ENCODE measurements at regions not wholly inside any gene's neighbourhood (a gene's known extent, or its start where the extent isn't known, plus 50 kb on each side); places are given as distances from the start of the nearest gene placed in this dataset.
"Not testable (repeated sequence)": the region's sequence is repeated elsewhere in the genome, so short reads cannot be mapped to it uniquely, and the experiment has no call there.

DNA sequence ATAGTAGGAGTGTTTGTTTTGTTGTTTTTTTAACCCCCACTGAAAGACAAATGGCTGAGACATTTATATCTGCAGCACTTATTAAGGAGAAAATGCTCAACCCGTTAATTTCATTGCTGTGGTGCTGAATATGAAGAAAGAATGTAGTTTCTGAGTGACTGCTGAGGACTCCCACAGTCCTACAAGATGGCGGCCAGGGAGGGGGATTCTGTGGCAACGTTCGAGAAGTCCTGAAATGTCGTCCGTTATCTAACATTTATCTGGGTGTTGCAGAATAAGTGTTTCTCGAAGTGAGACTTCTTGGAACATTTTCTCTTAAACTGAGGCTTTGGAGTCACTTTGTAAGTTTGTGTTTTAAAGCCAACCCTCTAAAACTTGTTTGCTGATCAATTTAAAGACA lies 530.4 kb downstream of the XYLT1 start:
- Histone ChIP-seq H3K27ac (no peak overlapping the region), H3K27me3 (no peaks in the 10 kb centered on the region), H3K36me3 (no peaks in the 10 kb centered on the region), H3K4me1 (peaks cover 0 to 5% (median 0%) of the 10 kb centered on the region in 4 donors), H3K9me3 (no peaks in the 10 kb centered on the region), H3K4me3 (no peak overlapping the region)
- DNase-seq, result no peak
- TF ChIP-seq, protein P1, sequence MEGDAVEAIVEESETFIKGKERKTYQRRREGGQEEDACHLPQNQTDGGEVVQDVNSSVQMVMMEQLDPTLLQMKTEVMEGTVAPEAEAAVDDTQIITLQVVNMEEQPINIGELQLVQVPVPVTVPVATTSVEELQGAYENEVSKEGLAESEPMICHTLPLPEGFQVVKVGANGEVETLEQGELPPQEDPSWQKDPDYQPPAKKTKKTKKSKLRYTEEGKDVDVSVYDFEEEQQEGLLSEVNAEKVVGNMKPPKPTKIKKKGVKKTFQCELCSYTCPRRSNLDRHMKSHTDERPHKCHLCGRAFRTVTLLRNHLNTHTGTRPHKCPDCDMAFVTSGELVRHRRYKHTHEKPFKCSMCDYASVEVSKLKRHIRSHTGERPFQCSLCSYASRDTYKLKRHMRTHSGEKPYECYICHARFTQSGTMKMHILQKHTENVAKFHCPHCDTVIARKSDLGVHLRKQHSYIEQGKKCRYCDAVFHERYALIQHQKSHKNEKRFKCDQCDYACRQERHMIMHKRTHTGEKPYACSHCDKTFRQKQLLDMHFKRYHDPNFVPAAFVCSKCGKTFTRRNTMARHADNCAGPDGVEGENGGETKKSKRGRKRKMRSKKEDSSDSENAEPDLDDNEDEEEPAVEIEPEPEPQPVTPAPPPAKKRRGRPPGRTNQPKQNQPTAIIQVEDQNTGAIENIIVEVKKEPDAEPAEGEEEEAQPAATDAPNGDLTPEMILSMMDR (IDR thresholded peaks at IDR 0.05), result no peak
- no peak for TF ChIP-seq POLR2A (IDR thresholded peaks at IDR 0.05)

GRCh38 chr16:16942849-16943248 lies 527.9 kb downstream of the XYLT1 start:
- H3K9me3 ChIP-seq, H3K27ac ChIP-seq, DNase-seq, H3K27me3 ChIP-seq, H3K4me3 ChIP-seq, H3K36me3 ChIP-seq, H3K4me1 ChIP-seq: not testable (repeated sequence)

GRCh38 chr16:16945207-16945606 lies 525.6 kb downstream of the XYLT1 start:
- TF ChIP-seq, protein P1 (IDR thresholded peaks at IDR 0.05), result no peak
- TF ChIP-seq POLR2A (IDR thresholded peaks at IDR 0.05), result no peak
- Histone ChIP-seq H3K4me1 (peaks cover 0 to 5% (median 0%) of the 10 kb centered on the region in 4 donors), H3K4me3 (no peak overlapping the region), H3K27ac (peak overlapping the region in 2 of 4 donors; percentile 8 to 43), H3K27me3 (no peaks in the 10 kb centered on the region), H3K36me3 (no peaks in the 10 kb centered on the region), H3K9me3 (no peaks in the 10 kb centered on the region)
- DNase-seq, result peak in 2 of 3 donors; percentile 54 to 83

DNA sequence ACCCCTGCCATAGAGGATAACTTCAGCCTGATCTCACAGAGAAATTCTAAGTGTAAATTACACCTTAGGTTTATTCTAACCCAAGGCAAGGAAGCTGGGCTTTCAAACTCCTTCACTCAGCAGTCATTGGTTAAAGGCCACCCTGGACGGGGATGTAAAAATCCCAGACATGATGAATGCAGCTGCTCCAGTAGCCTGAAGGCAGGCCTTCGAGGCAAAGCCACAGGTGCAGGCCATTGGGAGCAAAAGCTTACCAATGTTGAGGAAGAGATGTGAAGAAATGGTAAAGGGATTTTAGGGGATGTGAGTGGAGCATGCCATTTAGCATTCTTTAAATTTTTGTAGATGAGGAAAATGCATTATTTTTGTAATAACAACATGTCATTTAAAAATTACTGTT lies 514.4 kb downstream of the XYLT1 start:
- no peaks in the 10 kb centered on the region for H3K9me3 ChIP-seq
- DNase-seq, result no peak
- no peaks in the 10 kb centered on the region for H3K4me1 ChIP-seq
- H3K36me3 ChIP-seq, result no peaks in the 10 kb centered on the region
- H3K4me3 ChIP-seq, result no peak overlapping the region
- no peak overlapping the region for H3K27ac ChIP-seq
- no peaks in the 10 kb centered on the region for H3K27me3 ChIP-seq
- no peak for TF ChIP-seq POLR2A (IDR thresholded peaks at IDR 0.05)
- TF ChIP-seq, protein P1 (IDR thresholded peaks at IDR 0.05), result no peak

- Histone ChIP-seq H3K4me3 (no peak overlapping the region), H3K9me3 (no peaks in the 10 kb centered on the region), H3K27me3 (no peaks in the 10 kb centered on the region), H3K36me3 (no peaks in the 10 kb centered on the region), H3K27ac (no peak overlapping the region), H3K4me1 (no peaks in the 10 kb centered on the region)
- no peak for DNase-seq
- TF ChIP-seq POLR2A (IDR thresholded peaks at IDR 0.05), result no peak
- TF ChIP-seq, protein P1 (IDR thresholded peaks at IDR 0.05), result no peak
Measured at GRCh38 chr16:16960785-16961184, 510.0 kb downstream of the XYLT1 start.

DNA sequence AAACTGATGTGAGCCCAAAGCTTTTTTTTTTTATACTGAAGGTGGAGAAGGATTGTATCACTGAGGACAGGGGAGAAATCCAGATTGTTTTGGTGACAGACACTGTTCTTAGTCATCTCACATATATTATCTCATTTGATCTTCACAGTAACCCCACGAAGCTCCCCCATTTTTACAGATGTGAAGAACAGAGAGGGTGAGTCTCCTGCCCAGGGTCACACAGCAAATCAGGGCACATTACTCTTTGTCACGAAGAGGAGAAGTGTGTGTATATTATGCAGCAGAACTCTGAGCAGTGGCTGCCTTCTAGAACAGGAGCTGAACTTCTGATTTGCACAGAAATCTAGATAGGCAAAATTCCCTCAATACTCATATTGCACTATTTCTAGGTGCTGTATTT lies 504.3 kb downstream of the XYLT1 start:
- H3K4me3 ChIP-seq, result no peak overlapping the region
- TF ChIP-seq, protein P1 (IDR thresholded peaks at IDR 0.05), result no peak
- TF ChIP-seq POLR2A (IDR thresholded peaks at IDR 0.05), result no peak
- H3K27ac ChIP-seq, result no peak overlapping the region
- no peaks in the 10 kb centered on the region for H3K27me3 ChIP-seq
- DNase-seq, result no peak
- H3K36me3 ChIP-seq, result no peaks in the 10 kb centered on the region
- H3K9me3 ChIP-seq, result no peaks in the 10 kb centered on the region
- H3K4me1 ChIP-seq, result no peaks in the 10 kb centered on the region
